MCF 10A (cell line): ENCODE measurements at regions not wholly inside any gene's neighbourhood (a gene's known extent, or its start where the extent isn't known, plus 50 kb on each side); places are given as distances from the start of the nearest gene placed in this dataset.

ENCODE experiments used
- BruUV-seq: library from RNA; stranded (reverse); fragments of 400-500 nt; replicated peaks from 2 replicates; lab custom pipeline; 2021; lab: Mats Ljungman, UMichigan
- CTCF ChIA-PET: fragments of 300-600 bp; sonication (Branson Sonifier 250); formaldehyde crosslinking; extraction: SDS; loops from one replicate; lab custom pipeline; 2021; ENCODE audit warnings: antibody characterized with exemption, inconsistent platforms; lab: Yijun Ruan, JAX
- POLR2A ChIA-PET: fragments of 300-600, 350-650 bp; sonication (Branson Sonifier 250); formaldehyde crosslinking; extraction: SDS; loops from one replicate; lab custom pipeline; 2020; ENCODE audit warnings: antibody characterized with exemption, inconsistent platforms; lab: Yijun Ruan, JAX
- DNase-seq: peaks from one replicate; pipeline ENCODE4 v3.0.0-alpha.2; 2018; ENCODE audit not compliant: unreplicated experiment
- H3K27ac Mint-ChIP-seq: one replicate; pipeline ENCODE4 v1.8.0; 2022; ENCODE audit warnings: mild to moderate bottlenecking, low read depth, mixed read lengths; ENCODE audit not compliant: unreplicated experiment
- H3K27me3 Mint-ChIP-seq: one replicate; pipeline ENCODE4 v1.8.0; 2022; ENCODE audit warnings: mixed read lengths; ENCODE audit not compliant: insufficient read depth, unreplicated experiment
- H3K36me3 Mint-ChIP-seq: one replicate; pipeline ENCODE4 v1.8.0; 2022; ENCODE audit warnings: mild to moderate bottlenecking, moderate library complexity, mixed read lengths; ENCODE audit not compliant: insufficient read depth, unreplicated experiment
- H3K4me1 Mint-ChIP-seq: one replicate; pipeline ENCODE4 v1.8.0; 2022; ENCODE audit warnings: mixed read lengths; ENCODE audit not compliant: insufficient read depth, unreplicated experiment
- H3K4me3 Mint-ChIP-seq: one replicate; pipeline ENCODE4 v1.8.0; 2022; ENCODE audit warnings: mild to moderate bottlenecking, moderate library complexity, mixed read lengths; ENCODE audit not compliant: unreplicated experiment
- H3K9me3 Mint-ChIP-seq: one replicate; pipeline ENCODE4 v1.8.0; 2022; ENCODE audit warnings: mixed read lengths; ENCODE audit not compliant: unreplicated experiment
- CTCF ChIP-seq: fragments of 200-600 bp; IDR thresholded peaks from one replicate; pipeline ENCODE4 v1.8.0; 2022; ENCODE audit warnings: antibody characterized with exemption, mild to moderate bottlenecking; ENCODE audit not compliant: unreplicated experiment
- intact Hi-C: fragments of 100-400 bp; cut with micrococcal nuclease; formaldehyde crosslinking; loops from 2 replicates; pipeline ENCODE4 v1.14.1; 2022

DNA sequence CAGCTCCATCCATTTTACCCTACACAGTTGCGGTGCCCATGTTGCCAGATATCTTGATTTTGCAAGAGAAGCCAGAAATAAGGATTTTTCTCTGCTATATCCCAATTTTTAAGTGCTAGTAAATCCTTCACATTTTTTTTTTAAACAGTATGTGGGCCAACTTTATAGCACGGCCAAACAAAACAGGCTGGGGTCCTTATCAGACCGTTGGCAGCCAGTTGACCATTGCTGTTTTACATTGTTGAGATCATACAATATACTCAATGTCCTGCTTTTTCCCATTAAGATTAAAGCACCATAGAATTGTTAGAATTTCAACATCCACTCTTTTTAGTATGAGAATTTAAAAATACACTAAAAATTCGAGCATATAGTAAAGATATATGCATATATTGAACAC is 150.9 kb downstream of the SPCS3 start:
- intact Hi-C loops, result no loop called here
- Mint-ChIP-seq H3K27me3 (no peaks in the 10 kb centered on the region), H3K27ac (no peak overlapping the region), H3K4me3 (no peak overlapping the region), H3K9me3 (no peaks in the 10 kb centered on the region), H3K4me1 (no peaks in the 10 kb centered on the region), H3K36me3 (no peaks in the 10 kb centered on the region)
- no peak for DNase-seq
- ChIA-PET CTCF (no interaction called here), POLR2A (no interaction called here)
- BruUV-seq, result no TSS peak
- TF ChIP-seq CTCF, result no peak

GRCh38 chr4:176475067-176475466 is 155.3 kb downstream of the SPCS3 start:
- H3K4me3 Mint-ChIP-seq, result no peak overlapping the region
- ChIA-PET POLR2A (no interaction called here), CTCF (no interaction called here)
- DNase-seq, result no peak
- intact Hi-C loops, result no loop called here
- no TSS peak for BruUV-seq
- no peaks in the 10 kb centered on the region for H3K9me3 Mint-ChIP-seq
- no peak overlapping the region for H3K27ac Mint-ChIP-seq
- H3K4me1 Mint-ChIP-seq, result no peaks in the 10 kb centered on the region
- H3K36me3 Mint-ChIP-seq, result peaks cover 4% of the 10 kb centered on the region
- TF ChIP-seq CTCF, result no peak
- no peaks in the 10 kb centered on the region for H3K27me3 Mint-ChIP-seq

DNA sequence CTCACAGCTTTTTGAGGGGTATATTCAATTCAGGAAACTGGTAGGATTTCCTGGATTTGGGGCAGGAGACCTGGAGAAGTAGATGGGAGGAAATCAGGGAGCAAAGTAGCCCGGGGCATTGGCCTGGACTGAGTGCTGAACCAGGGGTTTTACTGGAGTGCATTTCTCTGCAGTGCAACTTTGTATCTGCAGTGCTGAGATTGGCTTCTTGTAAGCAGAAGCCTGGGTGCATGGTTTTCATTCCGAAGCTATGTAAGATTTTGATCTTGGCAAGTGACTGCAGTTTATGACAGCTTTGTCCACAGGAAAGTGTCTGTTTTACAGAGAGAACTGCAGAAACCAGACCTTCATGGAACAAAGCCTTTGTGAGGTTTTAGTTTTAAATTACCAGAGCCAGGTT is 158.3 kb downstream of the SPCS3 start:
- Mint-ChIP-seq H3K4me3 (no peak overlapping the region), H3K27ac (no peak overlapping the region), H3K27me3 (no peaks in the 10 kb centered on the region), H3K4me1 (no peaks in the 10 kb centered on the region), H3K9me3 (no peaks in the 10 kb centered on the region), H3K36me3 (peaks cover 4% of the 10 kb centered on the region)
- DNase-seq, result no peak
- ChIA-PET POLR2A (interaction anchor here (0.5 to 0.9 kb wide), 2 partner anchors 33 to 60 kb away, joined by 3 read pairs; no protein-coding TSS in a partner anchor), CTCF (no interaction called here)
- no peak for TF ChIP-seq CTCF
- BruUV-seq, result no TSS peak
- intact Hi-C loops, result no loop called here

DNA sequence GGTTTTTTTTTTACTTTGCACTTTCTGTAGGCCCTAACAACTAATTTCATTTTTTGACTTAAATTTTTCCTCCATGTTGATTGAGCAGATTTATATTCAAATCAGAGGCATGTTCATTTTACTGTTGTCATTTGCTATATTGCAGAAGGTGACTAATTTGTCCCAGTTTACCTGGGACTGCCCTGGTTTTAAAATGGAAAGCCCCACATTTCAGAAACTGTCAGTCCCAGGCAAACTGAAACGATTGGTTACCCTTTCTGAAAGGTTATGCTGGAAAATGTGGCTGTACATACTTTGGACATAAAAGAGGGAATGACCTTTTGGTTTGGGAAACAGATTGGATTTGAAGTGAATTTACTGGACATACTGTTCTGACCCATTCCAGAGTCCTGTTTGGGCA is 160.0 kb downstream of the SPCS3 start:
- Mint-ChIP-seq H3K4me1 (no peaks in the 10 kb centered on the region), H3K36me3 (peaks cover 4% of the 10 kb centered on the region), H3K9me3 (no peaks in the 10 kb centered on the region), H3K4me3 (no peak overlapping the region), H3K27ac (no peak overlapping the region), H3K27me3 (no peaks in the 10 kb centered on the region)
- BruUV-seq, result no TSS peak
- no peak for DNase-seq
- ChIA-PET POLR2A (no interaction called here), CTCF (interaction anchor here (1.3 kb wide), 1 partner anchor 12 kb away, joined by 3 read pairs; no protein-coding TSS in a partner anchor)
- intact Hi-C loops, result no loop called here
- no peak for TF ChIP-seq CTCF
